ENCODE measurements at regions not wholly inside any gene's neighbourhood (a gene's known extent, or its start where the extent isn't known, plus 50 kb on each side); places are given as distances from the start of the nearest gene placed in this dataset.

DNA sequence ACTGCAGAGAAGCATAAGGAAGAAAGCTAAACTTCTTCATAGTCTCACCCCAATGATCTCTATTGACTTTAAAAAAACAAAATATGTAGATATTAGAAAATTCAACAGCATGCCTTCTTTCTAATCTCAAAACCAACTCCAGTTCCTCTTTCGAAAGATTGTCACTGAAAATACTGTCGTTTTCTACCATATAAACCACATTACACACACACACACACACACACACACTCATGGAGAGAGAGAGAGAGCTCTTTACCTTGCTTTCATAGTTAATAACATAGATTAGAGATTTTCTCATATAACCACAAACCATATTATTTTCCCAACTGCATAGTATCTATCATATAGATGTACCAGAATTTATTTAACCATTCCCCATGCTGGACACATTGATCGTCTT lies 296.2 kb upstream of the MGMT start:
- intact Hi-C loops (cut with DNase I), result no loop called here
- Histone ChIP-seq H3K27ac (no peak overlapping the region), H3K4me3 (no peak overlapping the region), H3K27me3 (no peaks in the 10 kb centered on the region), H3K4me1 (no peaks in the 10 kb centered on the region), H3K36me3 (no peaks in the 10 kb centered on the region), H3K9me3 (no peaks in the 10 kb centered on the region)
- no peak for DNase-seq
- WGBS, 2 donors, result 60 to 67% methylated on average over 3 of the region's 3 CpGs
- TF ChIP-seq, protein P1, sequence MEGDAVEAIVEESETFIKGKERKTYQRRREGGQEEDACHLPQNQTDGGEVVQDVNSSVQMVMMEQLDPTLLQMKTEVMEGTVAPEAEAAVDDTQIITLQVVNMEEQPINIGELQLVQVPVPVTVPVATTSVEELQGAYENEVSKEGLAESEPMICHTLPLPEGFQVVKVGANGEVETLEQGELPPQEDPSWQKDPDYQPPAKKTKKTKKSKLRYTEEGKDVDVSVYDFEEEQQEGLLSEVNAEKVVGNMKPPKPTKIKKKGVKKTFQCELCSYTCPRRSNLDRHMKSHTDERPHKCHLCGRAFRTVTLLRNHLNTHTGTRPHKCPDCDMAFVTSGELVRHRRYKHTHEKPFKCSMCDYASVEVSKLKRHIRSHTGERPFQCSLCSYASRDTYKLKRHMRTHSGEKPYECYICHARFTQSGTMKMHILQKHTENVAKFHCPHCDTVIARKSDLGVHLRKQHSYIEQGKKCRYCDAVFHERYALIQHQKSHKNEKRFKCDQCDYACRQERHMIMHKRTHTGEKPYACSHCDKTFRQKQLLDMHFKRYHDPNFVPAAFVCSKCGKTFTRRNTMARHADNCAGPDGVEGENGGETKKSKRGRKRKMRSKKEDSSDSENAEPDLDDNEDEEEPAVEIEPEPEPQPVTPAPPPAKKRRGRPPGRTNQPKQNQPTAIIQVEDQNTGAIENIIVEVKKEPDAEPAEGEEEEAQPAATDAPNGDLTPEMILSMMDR (IDR thresholded peaks at IDR 0.05), result no peak
- TF ChIP-seq POLR2A (IDR thresholded peaks at IDR 0.05), result no peak

DNA sequence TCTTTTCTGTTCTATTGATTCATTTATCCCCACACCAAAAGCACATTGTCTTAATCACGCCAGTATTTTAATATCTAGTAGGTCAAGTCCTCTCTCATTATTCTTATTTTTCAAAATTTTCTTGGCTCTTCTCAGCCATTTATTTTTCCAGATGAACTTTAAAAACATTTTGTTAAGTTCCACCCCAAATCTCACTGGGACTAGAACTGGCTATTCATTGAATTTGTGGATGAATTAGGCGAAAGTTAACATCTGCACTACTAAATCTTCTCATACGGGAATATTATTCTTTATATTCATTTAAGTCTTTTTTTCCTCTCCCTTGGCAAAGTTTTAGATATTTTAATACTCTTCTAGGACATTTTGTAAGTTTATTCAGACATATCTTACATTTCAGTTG lies 295.2 kb upstream of the MGMT start:
- TF ChIP-seq POLR2A (IDR thresholded peaks at IDR 0.05), result no peak
- TF ChIP-seq, protein P1 (IDR thresholded peaks at IDR 0.05), result no peak
- intact Hi-C loops (cut with DNase I), result no loop called here
- DNase-seq, result no peak
- Histone ChIP-seq H3K27ac (no peak overlapping the region), H3K4me1 (no peaks in the 10 kb centered on the region), H3K27me3 (no peaks in the 10 kb centered on the region), H3K9me3 (no peaks in the 10 kb centered on the region), H3K36me3 (no peaks in the 10 kb centered on the region), H3K4me3 (no peak overlapping the region)
- 58 to 59% methylated on average over 3 of the region's 3 CpGs for WGBS, 2 donors

DNA sequence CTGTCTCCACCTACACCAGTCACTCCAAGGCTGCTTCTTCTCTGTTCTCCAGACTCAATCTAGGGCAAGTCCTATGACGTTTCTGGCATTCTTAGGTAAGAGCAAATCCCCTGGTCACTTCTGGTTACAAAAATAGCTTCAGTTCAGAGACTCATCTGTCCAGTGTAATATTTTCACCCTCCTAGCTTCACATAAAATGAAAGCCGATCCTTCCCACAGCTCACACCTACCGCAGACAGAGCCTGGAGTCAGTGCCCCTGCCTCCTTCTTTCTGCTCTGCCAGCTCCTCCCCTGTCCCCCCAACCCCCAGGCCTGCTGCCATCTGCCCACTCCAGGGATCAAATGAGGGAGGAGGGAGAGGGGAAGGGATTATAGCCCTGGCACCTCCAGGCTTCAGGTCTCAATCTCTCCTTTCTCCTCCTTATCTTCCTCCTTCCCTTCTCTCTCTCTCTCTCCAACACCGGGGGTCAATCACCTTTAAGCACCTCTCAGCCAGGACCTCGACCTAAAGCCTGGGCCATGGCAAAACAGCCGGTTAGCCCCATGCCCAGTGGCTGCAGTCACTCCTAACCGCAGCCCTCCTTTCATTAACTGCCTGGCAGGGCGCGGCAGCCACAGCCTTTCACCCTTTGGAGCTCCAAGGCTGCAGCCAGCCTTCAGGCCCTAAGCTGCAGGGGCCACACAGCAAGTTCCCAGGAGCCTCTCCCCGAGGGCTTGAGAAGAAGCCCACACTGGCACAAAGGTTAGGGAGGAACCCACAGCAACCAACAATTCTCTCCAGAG lies 292.6 kb upstream of the MGMT start:
- Histone ChIP-seq H3K4me3 (no peak overlapping the region), H3K36me3 (no peaks in the 10 kb centered on the region), H3K9me3 (no peaks in the 10 kb centered on the region), H3K27me3 (no peaks in the 10 kb centered on the region), H3K27ac (no peak overlapping the region), H3K4me1 (no peaks in the 10 kb centered on the region)
- intact Hi-C loops (cut with DNase I), result no loop called here
- TF ChIP-seq POLR2A (IDR thresholded peaks at IDR 0.05), result no peak
- TF ChIP-seq, protein P1 (IDR thresholded peaks at IDR 0.05), result no peak
- WGBS, 2 donors, result 67 to 69% methylated on average over 5 to 7 of the region's 10 CpGs
- DNase-seq, result no peak

DNA sequence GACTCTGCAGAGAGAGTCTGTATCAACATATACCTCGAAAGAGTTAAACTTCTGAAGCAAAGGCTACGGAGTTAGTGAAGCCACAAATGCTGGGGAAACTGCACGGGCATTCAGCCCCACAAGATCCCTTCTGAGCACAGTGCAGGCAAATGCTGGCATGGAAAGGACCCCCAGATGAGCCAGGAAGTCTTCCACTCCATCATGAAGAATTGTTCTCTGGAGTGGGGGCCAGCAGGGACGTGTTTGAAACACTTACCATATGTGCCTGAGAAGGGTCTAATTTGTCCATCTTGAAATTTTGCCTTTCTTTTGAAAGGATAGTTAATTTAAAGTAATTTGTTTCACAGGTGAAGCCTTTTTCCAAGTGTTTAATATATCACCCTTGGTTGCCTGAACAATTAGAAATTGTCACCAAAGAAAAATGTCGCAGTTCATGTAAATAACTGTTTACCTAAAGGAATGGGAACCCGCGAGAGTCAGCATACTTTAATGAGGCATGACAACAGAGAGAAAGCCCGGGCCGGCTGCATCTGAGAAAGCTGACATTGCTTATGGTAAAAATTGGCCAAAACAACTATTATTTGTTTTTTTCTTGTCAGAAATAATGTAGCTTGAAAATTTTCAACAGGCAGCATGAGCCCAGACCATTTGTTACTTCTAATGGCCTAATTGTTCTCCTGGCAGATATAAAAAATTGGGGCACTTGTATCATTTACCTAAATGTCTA lies 287.6 kb upstream of the MGMT start:
- 45 to 56% methylated on average over 9 of the region's 9 CpGs for WGBS, 2 donors
- Histone ChIP-seq H3K4me1 (no peaks in the 10 kb centered on the region), H3K9me3 (no peaks in the 10 kb centered on the region), H3K27me3 (no peaks in the 10 kb centered on the region), H3K4me3 (no peak overlapping the region), H3K36me3 (no peaks in the 10 kb centered on the region), H3K27ac (no peak overlapping the region)
- no peak for DNase-seq
- intact Hi-C loops (cut with DNase I), result no loop called here
- TF ChIP-seq, protein P1 (IDR thresholded peaks at IDR 0.05), result no peak
- no peak for TF ChIP-seq POLR2A (IDR thresholded peaks at IDR 0.05)

DNA sequence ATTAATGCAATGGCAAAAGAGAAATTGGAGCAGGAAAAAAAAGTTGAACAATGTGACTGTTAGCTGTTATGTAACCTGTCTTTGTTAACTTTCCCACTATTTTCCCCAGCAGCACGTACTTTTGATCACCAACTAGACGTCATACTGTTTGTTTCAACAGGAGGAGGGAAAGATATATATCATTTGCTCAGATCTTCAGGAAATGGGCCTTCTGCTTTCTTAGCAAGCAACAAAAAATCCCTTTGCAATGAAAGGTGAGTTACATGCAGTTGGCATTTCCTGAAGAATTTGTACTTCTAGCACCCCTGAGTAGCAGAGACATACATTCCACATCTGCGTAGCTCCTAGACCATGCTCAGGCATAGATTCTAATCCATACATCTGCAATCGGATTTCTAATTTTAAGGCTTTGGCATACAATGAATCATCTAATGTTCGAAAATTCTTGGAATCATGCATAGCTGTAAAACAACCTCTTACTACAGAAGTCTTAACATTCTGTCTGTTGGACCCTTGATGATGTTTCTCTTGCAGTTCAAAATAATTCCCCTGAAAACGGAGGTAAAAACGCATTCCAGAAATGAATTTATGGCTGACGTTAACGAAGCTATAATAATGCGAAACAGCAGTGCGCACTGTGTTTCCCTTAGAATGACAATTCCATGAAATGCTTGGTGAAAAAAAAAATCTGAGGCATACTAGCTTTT lies 286.9 kb upstream of the MGMT start:
- H3K4me3 ChIP-seq, result no peak overlapping the region
- WGBS, 2 donors, result 72 to 77% methylated on average over 11 of the region's 11 CpGs
- intact Hi-C loops (cut with DNase I), result no loop called here
- DNase-seq, result no peak
- no peaks in the 10 kb centered on the region for H3K36me3 ChIP-seq
- no peaks in the 10 kb centered on the region for H3K4me1 ChIP-seq
- TF ChIP-seq, protein P1 (IDR thresholded peaks at IDR 0.05), result no peak
- TF ChIP-seq POLR2A (IDR thresholded peaks at IDR 0.05), result no peak
- no peaks in the 10 kb centered on the region for H3K9me3 ChIP-seq
- H3K27ac ChIP-seq, result no peak overlapping the region
- H3K27me3 ChIP-seq, result no peaks in the 10 kb centered on the region
